ENCODE measurements at regions not wholly inside any gene's neighbourhood (a gene's known extent, or its start where the extent isn't known, plus 50 kb on each side); places are given as distances from the start of the nearest gene placed in this dataset.

DNA sequence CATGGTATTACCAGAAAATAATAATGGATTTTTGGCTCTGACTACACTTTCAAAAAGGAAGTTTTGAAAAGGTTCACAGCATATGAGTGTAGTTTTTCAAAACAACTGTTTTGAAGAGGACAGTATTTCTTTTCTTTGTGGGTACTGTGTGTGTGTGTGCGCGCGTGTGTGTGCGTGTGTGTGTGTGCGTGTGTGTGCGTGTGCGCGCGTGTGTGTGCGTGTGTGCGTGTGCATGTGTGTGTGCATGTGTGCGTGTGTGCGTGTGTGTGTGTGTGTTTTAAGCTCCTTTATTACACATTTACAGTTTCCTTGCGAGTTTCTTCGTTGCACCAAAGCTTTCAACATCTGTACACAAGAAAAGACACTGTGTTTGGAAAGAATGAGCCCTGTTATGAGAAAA, 755.4 kb downstream of the SH3BGRL start:
- TF ChIP-seq, protein P1, sequence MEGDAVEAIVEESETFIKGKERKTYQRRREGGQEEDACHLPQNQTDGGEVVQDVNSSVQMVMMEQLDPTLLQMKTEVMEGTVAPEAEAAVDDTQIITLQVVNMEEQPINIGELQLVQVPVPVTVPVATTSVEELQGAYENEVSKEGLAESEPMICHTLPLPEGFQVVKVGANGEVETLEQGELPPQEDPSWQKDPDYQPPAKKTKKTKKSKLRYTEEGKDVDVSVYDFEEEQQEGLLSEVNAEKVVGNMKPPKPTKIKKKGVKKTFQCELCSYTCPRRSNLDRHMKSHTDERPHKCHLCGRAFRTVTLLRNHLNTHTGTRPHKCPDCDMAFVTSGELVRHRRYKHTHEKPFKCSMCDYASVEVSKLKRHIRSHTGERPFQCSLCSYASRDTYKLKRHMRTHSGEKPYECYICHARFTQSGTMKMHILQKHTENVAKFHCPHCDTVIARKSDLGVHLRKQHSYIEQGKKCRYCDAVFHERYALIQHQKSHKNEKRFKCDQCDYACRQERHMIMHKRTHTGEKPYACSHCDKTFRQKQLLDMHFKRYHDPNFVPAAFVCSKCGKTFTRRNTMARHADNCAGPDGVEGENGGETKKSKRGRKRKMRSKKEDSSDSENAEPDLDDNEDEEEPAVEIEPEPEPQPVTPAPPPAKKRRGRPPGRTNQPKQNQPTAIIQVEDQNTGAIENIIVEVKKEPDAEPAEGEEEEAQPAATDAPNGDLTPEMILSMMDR (IDR thresholded peaks at IDR 0.05), result no peak
- TF ChIP-seq EZH2 (IDR thresholded peaks at IDR 0.05; ENCODE audit: borderline replicate concordance, insufficient read depth, low read depth, low read length, poor library complexity, severe bottlenecking), result no peak

All from B cell (primary cell).